IMR-90 (cell line): ENCODE measurements at regions not wholly inside any gene's neighbourhood (a gene's known extent, or its start where the extent isn't known, plus 50 kb on each side); places are given as distances from the start of the nearest gene placed in this dataset.

Experiments
- ATAC-seq: fragments of 200-7000 bp; cut with Tn5 transposase; 2 replicates; pipeline ENCODE4 v1.9.1; 2020; ENCODE audit warnings: low read depth, mild to moderate bottlenecking, moderate library complexity
- BruUV-seq: library from RNA; stranded (reverse); fragments of 400-500 nt; replicated peaks from 2 replicates; lab custom pipeline; 2021; lab: Mats Ljungman, UMichigan
- CTCF ChIA-PET: fragments of 300-600 bp; formaldehyde crosslinking; extraction: SDS; loops from one replicate; lab custom pipeline; 2021; ENCODE audit warnings: antibody characterized with exemption; lab: Yijun Ruan, JAX
- POLR2A ChIA-PET: fragments of 300-600 bp; sonication (Branson Sonifier 250); formaldehyde crosslinking; loops from one replicate; lab custom pipeline; 2022; ENCODE audit warnings: antibody characterized with exemption; ENCODE audit not compliant: unreplicated experiment; lab: Charles Lee
- DNase-seq: peaks from one replicate; pipeline ENCODE4 v3.0.0; 2013
- H2AFZ ChIP-seq: replicated peaks from 2 replicates; pipeline ENCODE3; 2013; ENCODE audit warnings: low read length, mild to moderate bottlenecking; ENCODE audit not compliant: poor library complexity
- H2AK5ac ChIP-seq: 2 replicates; pipeline ENCODE4 v1.6.1; 2013; ENCODE audit warnings: low read depth, low read length, inconsistent platforms
- H2AK9ac ChIP-seq: replicated peaks from 2 replicates; pipeline ENCODE3; 2013; ENCODE audit warnings: mild to moderate bottlenecking, low read depth, low read length, moderate library complexity; ENCODE audit not compliant: poor library complexity
- H2BK120ac ChIP-seq: 2 replicates; pipeline ENCODE4 v1.6.1; 2013; ENCODE audit warnings: low read depth, low read length, inconsistent platforms
- H2BK15ac ChIP-seq: 3 replicates; pipeline ENCODE4 v1.6.1; 2013; ENCODE audit warnings: low read depth, low read length, inconsistent platforms
- H2BK20ac ChIP-seq: 2 replicates; pipeline ENCODE4 v1.6.1; 2013; ENCODE audit warnings: low read depth, mild to moderate bottlenecking, inconsistent platforms, low read length, moderate library complexity
- H2BK5ac ChIP-seq: 2 replicates; pipeline ENCODE4 v1.6.1; 2013; ENCODE audit warnings: mild to moderate bottlenecking, low read depth, low read length, inconsistent platforms; ENCODE audit not compliant: poor library complexity, severe bottlenecking
- H3K14ac ChIP-seq: replicated peaks from 2 replicates; pipeline ENCODE4 v1.6.1; 2013; ENCODE audit warnings: low read depth, low read length, inconsistent platforms
- H3K18ac ChIP-seq: 2 replicates; pipeline ENCODE4 v1.6.1; 2013; ENCODE audit warnings: low read depth, low read length, control low read depth
- H3K23ac ChIP-seq: 2 replicates; pipeline ENCODE4 v1.6.1; 2013; ENCODE audit warnings: low read depth, low read length, inconsistent platforms
- H3K27ac ChIP-seq: 2 replicates; pipeline ENCODE4 v1.5.1; 2013; ENCODE audit warnings: mild to moderate bottlenecking, control low read depth, low read length; ENCODE audit not compliant: insufficient read depth
- H3K27me3 ChIP-seq: 2 replicates; pipeline ENCODE4 v1.6.1; 2013; ENCODE audit warnings: low read length; ENCODE audit not compliant: control insufficient read depth, insufficient read depth
- H3K36me3 ChIP-seq: 2 replicates; pipeline ENCODE4 v1.6.1; 2013; ENCODE audit warnings: low read length, mixed read lengths; ENCODE audit not compliant: control insufficient read depth, insufficient read depth
- H3K4ac ChIP-seq: 2 replicates; pipeline ENCODE4 v1.6.1; 2013; ENCODE audit warnings: low read depth, low read length, inconsistent platforms
- H3K4me1 ChIP-seq: 2 replicates; pipeline ENCODE4 v1.6.1; 2013; ENCODE audit warnings: low read length, mixed read lengths; ENCODE audit not compliant: control insufficient read depth, insufficient read depth
- H3K4me2 ChIP-seq: 2 replicates; pipeline ENCODE4 v1.6.1; 2013; ENCODE audit warnings: low read depth, mild to moderate bottlenecking, control low read depth, low read length, moderate library complexity
- H3K4me3 ChIP-seq: 2 replicates; pipeline ENCODE4 v1.5.1; 2013; ENCODE audit warnings: low read depth, mild to moderate bottlenecking, control low read depth, low read length, moderate library complexity; ENCODE audit not compliant: insufficient read depth
- H3K56ac ChIP-seq: 2 replicates; pipeline ENCODE4 v1.6.1; 2013; ENCODE audit warnings: low read length, inconsistent platforms; ENCODE audit not compliant: insufficient read depth; ENCODE audit errors: extremely low read depth
- H3K79me1 ChIP-seq, 2 experiments: 2 replicates each; pipeline ENCODE4 v1.6.1; 2013; ENCODE audit warnings: low read length in 2 of 2, inconsistent platforms in 1 of 2, low read depth in 1 of 2
- H3K9ac ChIP-seq: 2 replicates; pipeline ENCODE4 v1.6.1; 2013; ENCODE audit warnings: low read depth, low read length, control low read depth
- H3K9me1 ChIP-seq: 2 replicates; pipeline ENCODE4 v1.6.1; 2013; ENCODE audit warnings: low read length, inconsistent platforms; ENCODE audit not compliant: insufficient read depth
- H3K9me3 ChIP-seq: 2 replicates; pipeline ENCODE4 v1.6.1; 2013; ENCODE audit warnings: low read length; ENCODE audit not compliant: control insufficient read depth, insufficient read depth
- H4K20me1 ChIP-seq: 2 replicates; pipeline ENCODE4 v1.6.1; 2013; ENCODE audit warnings: low read length, inconsistent platforms; ENCODE audit not compliant: insufficient read depth
- H4K5ac ChIP-seq: 2 replicates; pipeline ENCODE4 v1.6.1; 2013; ENCODE audit warnings: mild to moderate bottlenecking, low read depth, low read length, control low read depth
- H4K8ac ChIP-seq, 2 experiments: 2 replicates each; pipeline ENCODE4 v1.6.1; 2013; ENCODE audit warnings: low read depth in 2 of 2, low read length in 2 of 2, control low read depth in 1 of 2, inconsistent platforms in 1 of 2
- H4K91ac ChIP-seq: 2 replicates; pipeline ENCODE4 v1.6.1; 2013; ENCODE audit warnings: low read depth, low read length, inconsistent platforms; ENCODE audit not compliant: insufficient read depth
- FOS ChIP-seq: fragments of 150-350 bp; IDR thresholded peaks from 2 replicates; pipeline ENCODE4 v1.6.1; 2016; ENCODE audit warnings: low read depth, low read length
- MAFK ChIP-seq: IDR thresholded peaks from 2 replicates; pipeline ENCODE4 v1.6.1; 2012; ENCODE audit warnings: low read depth, low read length, improper control_type of control experiment
- WGBS, 2 experiments: methylation state at CpG; one replicate each; pipeline versions ENCODE4 v1.1.5 to v1.1.7; 2013; ENCODE audit warnings: missing lambda C conversion rate in 2 of 2; ENCODE audit not compliant: insufficient read length in 1 of 2; ENCODE audit errors: extremely low coverage in 2 of 2; 5-methylcytosine and 5-hydroxymethylcytosine counted together
- dilution Hi-C: fragments of 300-500 bp; cut with HindIII; formaldehyde crosslinking; loops from one replicate; pipeline ENCODE4 v1.14.3; 2018; ENCODE audit warnings: low sequenced_read_pairs; ENCODE audit not compliant: unreplicated experiment
- in situ Hi-C: fragments of 300-500 bp; cut with MboI; formaldehyde crosslinking; loops from 3 replicates; pipeline ENCODE4 v1.14.3; 2019; ENCODE audit warnings: low sequenced_read_pairs, inconsistent platforms, mixed read lengths
- intact Hi-C: fragments of 100-400 bp; cut with micrococcal nuclease; formaldehyde crosslinking; loops from 2 replicates; pipeline ENCODE4 v1.10.0; 2022

GRCh38 chr4:108345862-108346817, 177.4 kb upstream of the LEF1 start:
- in situ Hi-C loops: no loop called here
- H3K4me2 ChIP-seq: no peak overlapping the region
- no peaks in the 10 kb centered on the region for H3K4me1 ChIP-seq
- no peak overlapping the region for H2BK5ac ChIP-seq
- no peak overlapping the region for H3K27ac ChIP-seq
- H3K9me1 ChIP-seq: no peaks in the 10 kb centered on the region; the same call in 1 of the 2 replicates
- H3K79me1 ChIP-seq: no peaks in the 10 kb centered on the region
- H2BK15ac ChIP-seq: no peak overlapping the region
- peak overlapping the region; percentile 37; the same call in 1 of the 2 replicates for H2BK20ac ChIP-seq
- H3K4ac ChIP-seq: no peak overlapping the region
- dilution Hi-C loops: no loop called here
- H3K9ac ChIP-seq: no peak overlapping the region
- H4K20me1 ChIP-seq: no peaks in the 10 kb centered on the region
- no peak overlapping the region for H3K4me3 ChIP-seq
- no peak overlapping the region for H2AFZ ChIP-seq
- H3K18ac ChIP-seq: no peak overlapping the region
- peak; percentile 27; the same call in 1 of the 2 replicates for TF ChIP-seq MAFK
- no peak for TF ChIP-seq FOS
- no peak overlapping the region for H3K23ac ChIP-seq
- peaks cover 4% of the 10 kb centered on the region for H3K27me3 ChIP-seq
- no peak overlapping the region for H4K91ac ChIP-seq
- no peak overlapping the region for H2AK9ac ChIP-seq
- ChIA-PET CTCF (interaction anchor here (0.7 kb wide), 1 partner anchor 9 kb away, joined by 3 read pairs; no protein-coding TSS in a partner anchor), POLR2A (no interaction called here)
- ATAC-seq: no peak
- no CpG with 5 or more reads among the region's 2 CpGs for WGBS, 2 experiments
- no peaks in the 10 kb centered on the region for H3K9me3 ChIP-seq
- H2AK5ac ChIP-seq: no peak overlapping the region
- H4K5ac ChIP-seq: no peak overlapping the region
- no peaks in the 10 kb centered on the region for H3K36me3 ChIP-seq
- DNase-seq: peak; percentile 4
- no TSS peak for BruUV-seq
- no peak overlapping the region for H3K56ac ChIP-seq
- H3K14ac ChIP-seq: no peak overlapping the region
- no peak overlapping the region for H4K8ac ChIP-seq
- no peak overlapping the region for H2BK120ac ChIP-seq
- intact Hi-C loops: no loop called here
